HCT116 (cell line): ENCODE measurements at regions not wholly inside any gene's neighbourhood (a gene's known extent, or its start where the extent isn't known, plus 50 kb on each side); places are given as distances from the start of the nearest gene placed in this dataset.

Experiments used
- EGR1 ChIP-seq: IDR thresholded peaks from 2 replicates; pipeline ENCODE4 v1.6.1; 2012; ENCODE audit warnings: low read depth
- EZH2phosphoT487 ChIP-seq: fragments of 200-600 bp; IDR thresholded peaks from 2 replicates; pipeline ENCODE4 v1.6.1; 2018; ENCODE audit warnings: antibody characterized with exemption, borderline replicate concordance
- POLR2A ChIP-seq: IDR thresholded peaks from 2 replicates; pipeline ENCODE4 v1.7.0; 2011; ENCODE audit warnings: borderline replicate concordance; ENCODE audit not compliant: insufficient read depth, insufficient read length; ENCODE audit errors: extremely low read depth
- POLR2AphosphoS5 ChIP-seq: IDR thresholded peaks from 2 replicates; pipeline ENCODE4 v1.6.1; 2011; ENCODE audit warnings: mild to moderate bottlenecking, low read depth, low read length, moderate library complexity
- RAD21 ChIP-seq: IDR thresholded peaks from 2 replicates; pipeline ENCODE4 v1.6.1; 2012; ENCODE audit warnings: low read depth, mild to moderate bottlenecking
- SP1 ChIP-seq: IDR thresholded peaks from 2 replicates; pipeline ENCODE4 v1.6.1; 2012; ENCODE audit warnings: low read depth
- SRF ChIP-seq: IDR thresholded peaks from 2 replicates; pipeline ENCODE4 v1.6.1; 2012; ENCODE audit warnings: low read depth
- ZFX ChIP-seq: fragments of 450-650 bp; IDR thresholded peaks from 2 replicates; pipeline ENCODE4 v1.6.1; 2017
- TF ChIP-seq, protein P1 (sequence below), 3 experiments: fragments of 200-600 bp in 1 of 3; sonication (generic) in 1 of 3; IDR thresholded peaks in 2 of 3; conservative IDR thresholded peaks in 1 of 3; 2 replicates each; pipeline ENCODE4 v1.5.1; 2012 to 2017; ENCODE audit warnings: low read depth in 2 of 3, low read length in 2 of 3, antibody characterized with exemption in 1 of 3, borderline replicate concordance in 1 of 3, control low read depth in 1 of 3, mild to moderate bottlenecking in 1 of 3, mixed read lengths in 1 of 3, mixed run types in 1 of 3, moderate library complexity in 1 of 3; ENCODE audit not compliant: insufficient read depth in 1 of 3
- TF ChIP-seq, protein P2 (sequence below): IDR thresholded peaks from 2 replicates; pipeline ENCODE4 v1.6.1; 2012; ENCODE audit warnings: low read depth
- TF ChIP-seq, protein P3 (sequence below): IDR thresholded peaks from 2 replicates; pipeline ENCODE4 v1.6.1; 2011; ENCODE audit warnings: mild to moderate bottlenecking, low read length, moderate library complexity; ENCODE audit not compliant: insufficient replicate concordance; ENCODE audit errors: extremely low read depth
- TF ChIP-seq, protein P4 (sequence below): IDR thresholded peaks from 2 replicates; pipeline ENCODE4 v1.6.1; 2012

DNA sequence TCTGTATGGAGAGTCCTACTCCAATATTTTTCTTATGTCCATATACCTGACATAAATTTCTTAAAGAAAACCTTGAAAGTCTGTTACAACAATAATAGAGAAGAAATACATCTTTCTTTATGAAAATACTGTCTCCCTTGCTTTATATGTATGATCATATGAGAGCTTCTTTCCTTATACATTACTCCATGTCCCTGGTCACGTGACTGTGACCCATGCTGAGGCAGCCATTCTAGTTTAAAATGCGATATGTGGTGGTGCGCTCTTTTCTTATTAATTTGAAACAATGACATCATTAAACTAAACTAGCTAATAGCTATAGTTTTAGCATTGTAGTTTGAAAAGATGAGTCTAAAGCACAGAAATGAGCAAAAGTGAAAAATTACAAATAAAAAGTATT lies 1120.3 kb upstream of the PRR20A start:
- TF ChIP-seq SRF (no peak), POLR2A (no peak), EZH2phosphoT487 (no peak), RAD21 (no peak), SP1 (no peak), POLR2AphosphoS5 (no peak), EGR1 (no peak), ZFX (no peak)
- TF ChIP-seq, protein P1, sequence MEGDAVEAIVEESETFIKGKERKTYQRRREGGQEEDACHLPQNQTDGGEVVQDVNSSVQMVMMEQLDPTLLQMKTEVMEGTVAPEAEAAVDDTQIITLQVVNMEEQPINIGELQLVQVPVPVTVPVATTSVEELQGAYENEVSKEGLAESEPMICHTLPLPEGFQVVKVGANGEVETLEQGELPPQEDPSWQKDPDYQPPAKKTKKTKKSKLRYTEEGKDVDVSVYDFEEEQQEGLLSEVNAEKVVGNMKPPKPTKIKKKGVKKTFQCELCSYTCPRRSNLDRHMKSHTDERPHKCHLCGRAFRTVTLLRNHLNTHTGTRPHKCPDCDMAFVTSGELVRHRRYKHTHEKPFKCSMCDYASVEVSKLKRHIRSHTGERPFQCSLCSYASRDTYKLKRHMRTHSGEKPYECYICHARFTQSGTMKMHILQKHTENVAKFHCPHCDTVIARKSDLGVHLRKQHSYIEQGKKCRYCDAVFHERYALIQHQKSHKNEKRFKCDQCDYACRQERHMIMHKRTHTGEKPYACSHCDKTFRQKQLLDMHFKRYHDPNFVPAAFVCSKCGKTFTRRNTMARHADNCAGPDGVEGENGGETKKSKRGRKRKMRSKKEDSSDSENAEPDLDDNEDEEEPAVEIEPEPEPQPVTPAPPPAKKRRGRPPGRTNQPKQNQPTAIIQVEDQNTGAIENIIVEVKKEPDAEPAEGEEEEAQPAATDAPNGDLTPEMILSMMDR (IDR thresholded peaks at IDR 0.05 in 2 of 3, conservative IDR thresholded peaks at IDR 0.05 in 1 of 3; ENCODE audit: borderline replicate concordance in 1 of 3, insufficient read depth in 1 of 3, low read depth in 2 of 3, low read length in 2 of 3) = no peak
- TF ChIP-seq, protein P2, sequence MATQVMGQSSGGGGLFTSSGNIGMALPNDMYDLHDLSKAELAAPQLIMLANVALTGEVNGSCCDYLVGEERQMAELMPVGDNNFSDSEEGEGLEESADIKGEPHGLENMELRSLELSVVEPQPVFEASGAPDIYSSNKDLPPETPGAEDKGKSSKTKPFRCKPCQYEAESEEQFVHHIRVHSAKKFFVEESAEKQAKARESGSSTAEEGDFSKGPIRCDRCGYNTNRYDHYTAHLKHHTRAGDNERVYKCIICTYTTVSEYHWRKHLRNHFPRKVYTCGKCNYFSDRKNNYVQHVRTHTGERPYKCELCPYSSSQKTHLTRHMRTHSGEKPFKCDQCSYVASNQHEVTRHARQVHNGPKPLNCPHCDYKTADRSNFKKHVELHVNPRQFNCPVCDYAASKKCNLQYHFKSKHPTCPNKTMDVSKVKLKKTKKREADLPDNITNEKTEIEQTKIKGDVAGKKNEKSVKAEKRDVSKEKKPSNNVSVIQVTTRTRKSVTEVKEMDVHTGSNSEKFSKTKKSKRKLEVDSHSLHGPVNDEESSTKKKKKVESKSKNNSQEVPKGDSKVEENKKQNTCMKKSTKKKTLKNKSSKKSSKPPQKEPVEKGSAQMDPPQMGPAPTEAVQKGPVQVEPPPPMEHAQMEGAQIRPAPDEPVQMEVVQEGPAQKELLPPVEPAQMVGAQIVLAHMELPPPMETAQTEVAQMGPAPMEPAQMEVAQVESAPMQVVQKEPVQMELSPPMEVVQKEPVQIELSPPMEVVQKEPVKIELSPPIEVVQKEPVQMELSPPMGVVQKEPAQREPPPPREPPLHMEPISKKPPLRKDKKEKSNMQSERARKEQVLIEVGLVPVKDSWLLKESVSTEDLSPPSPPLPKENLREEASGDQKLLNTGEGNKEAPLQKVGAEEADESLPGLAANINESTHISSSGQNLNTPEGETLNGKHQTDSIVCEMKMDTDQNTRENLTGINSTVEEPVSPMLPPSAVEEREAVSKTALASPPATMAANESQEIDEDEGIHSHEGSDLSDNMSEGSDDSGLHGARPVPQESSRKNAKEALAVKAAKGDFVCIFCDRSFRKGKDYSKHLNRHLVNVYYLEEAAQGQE = no peak
- TF ChIP-seq, protein P3, sequence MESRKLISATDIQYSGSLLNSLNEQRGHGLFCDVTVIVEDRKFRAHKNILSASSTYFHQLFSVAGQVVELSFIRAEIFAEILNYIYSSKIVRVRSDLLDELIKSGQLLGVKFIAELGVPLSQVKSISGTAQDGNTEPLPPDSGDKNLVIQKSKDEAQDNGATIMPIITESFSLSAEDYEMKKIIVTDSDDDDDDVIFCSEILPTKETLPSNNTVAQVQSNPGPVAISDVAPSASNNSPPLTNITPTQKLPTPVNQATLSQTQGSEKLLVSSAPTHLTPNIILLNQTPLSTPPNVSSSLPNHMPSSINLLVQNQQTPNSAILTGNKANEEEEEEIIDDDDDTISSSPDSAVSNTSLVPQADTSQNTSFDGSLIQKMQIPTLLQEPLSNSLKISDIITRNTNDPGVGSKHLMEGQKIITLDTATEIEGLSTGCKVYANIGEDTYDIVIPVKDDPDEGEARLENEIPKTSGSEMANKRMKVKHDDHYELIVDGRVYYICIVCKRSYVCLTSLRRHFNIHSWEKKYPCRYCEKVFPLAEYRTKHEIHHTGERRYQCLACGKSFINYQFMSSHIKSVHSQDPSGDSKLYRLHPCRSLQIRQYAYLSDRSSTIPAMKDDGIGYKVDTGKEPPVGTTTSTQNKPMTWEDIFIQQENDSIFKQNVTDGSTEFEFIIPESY = no peak
- TF ChIP-seq, protein P4, sequence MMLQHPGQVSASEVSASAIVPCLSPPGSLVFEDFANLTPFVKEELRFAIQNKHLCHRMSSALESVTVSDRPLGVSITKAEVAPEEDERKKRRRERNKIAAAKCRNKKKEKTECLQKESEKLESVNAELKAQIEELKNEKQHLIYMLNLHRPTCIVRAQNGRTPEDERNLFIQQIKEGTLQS = no peak
